Activated CD4-positive, alpha-beta T cell treated with anti-CD3 and anti-CD28 coated beads for 1 hour (primary cell): ENCODE measurements at regions not wholly inside any gene's neighbourhood (a gene's known extent, or its start where the extent isn't known, plus 50 kb on each side); places are given as distances from the start of the nearest gene placed in this dataset.

ENCODE experiments used
- DNase-seq: peaks from one replicate; pipeline ENCODE4 v3.0.0-alpha.2; 2020

DNA sequence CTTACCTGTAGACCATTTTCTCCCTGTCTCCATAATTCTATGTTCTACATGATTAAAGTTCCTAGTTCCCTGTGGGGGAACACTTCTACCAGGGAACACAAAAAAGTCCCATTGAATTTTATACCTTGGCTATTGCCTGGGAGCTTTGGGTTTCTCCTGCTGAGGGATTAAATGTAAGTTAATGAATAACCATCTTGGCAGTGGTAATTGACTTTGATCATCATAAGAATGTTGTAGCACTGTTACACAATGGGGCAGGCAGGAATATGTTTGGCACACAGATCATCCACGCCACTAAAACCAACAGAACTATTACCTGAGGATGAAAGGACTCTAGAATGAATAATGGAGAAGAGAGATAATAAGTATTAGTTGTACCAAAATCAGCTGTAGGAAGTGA lies 1106.2 kb upstream of the GJE1 start:
- no peak for DNase-seq

DNA sequence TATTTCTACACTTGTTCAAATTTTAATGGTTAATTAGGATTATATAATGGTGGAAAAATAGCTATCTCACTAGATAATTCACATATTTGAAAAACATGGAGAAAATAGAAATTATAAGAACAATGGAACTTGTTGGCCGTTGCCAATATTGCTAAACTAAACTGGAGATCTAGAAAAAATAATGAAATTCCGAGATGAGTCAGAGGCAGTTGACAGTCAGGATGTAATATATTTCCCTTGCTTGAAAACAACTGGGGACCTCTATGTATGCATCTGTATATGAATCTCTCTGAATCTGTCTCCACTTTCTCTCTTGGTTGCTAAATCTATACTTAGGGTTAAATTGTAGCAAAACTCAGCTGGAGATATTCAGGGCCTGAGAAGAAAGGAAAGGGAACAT lies 1108.2 kb upstream of the GJE1 start:
- DNase-seq, result no peak

DNA sequence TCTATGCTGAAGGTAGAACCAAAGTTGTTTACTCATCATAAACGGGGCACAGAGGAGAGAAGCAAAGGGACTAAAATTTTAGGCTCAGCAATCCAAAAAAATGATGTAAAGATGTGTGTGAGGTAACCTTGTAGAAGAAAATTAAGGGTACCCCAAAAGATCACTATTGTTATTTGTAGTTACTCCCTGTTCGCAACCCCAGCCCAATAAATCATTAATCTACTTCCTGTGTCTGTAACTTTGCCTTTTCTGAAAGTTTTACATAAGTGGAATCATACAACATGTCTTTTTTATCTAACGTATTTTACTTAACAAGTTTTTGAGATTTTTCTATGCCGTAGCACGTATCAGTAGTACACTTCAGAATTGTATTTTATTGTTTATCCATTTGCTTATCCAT lies 1114.8 kb upstream of the GJE1 start:
- no peak for DNase-seq

DNA sequence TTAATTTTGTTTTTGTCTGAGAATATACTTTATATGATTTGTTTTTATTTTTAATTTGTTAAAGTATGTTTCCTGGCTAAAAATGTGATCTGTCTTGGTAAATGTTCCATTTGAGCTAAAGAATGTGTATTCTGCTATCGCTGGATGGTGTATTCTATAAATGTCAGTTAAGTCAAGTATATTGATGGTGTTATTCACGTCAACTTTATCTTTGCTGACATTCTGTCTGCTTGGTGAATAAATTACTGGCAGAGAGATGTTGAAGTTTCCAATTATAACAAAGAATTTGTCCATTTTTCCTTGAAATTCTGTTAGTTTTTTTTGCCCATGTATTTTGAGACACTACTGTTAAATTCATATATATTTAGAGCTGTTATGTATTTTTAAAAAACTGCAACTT lies 1131.8 kb upstream of the GJE1 start:
- no peak for DNase-seq

DNA sequence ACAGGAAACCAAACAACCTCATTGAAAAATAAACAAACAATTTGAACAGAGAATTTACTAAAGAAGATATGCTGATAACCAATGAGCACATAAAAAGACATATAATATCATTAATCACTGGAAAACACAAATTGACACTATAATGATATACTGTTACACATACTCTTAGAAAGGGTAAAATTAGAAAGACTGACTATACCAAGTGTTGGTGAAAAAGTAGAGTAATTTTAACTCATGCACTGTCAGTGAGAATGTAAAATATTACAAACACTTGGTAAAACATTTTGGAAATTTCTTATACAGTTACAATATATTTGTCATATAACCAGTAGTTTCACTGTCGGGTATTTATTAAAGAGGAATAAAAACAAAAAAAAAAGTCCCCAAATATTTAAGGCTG lies 1139.2 kb upstream of the GJE1 start:
- DNase-seq, result no peak

DNA sequence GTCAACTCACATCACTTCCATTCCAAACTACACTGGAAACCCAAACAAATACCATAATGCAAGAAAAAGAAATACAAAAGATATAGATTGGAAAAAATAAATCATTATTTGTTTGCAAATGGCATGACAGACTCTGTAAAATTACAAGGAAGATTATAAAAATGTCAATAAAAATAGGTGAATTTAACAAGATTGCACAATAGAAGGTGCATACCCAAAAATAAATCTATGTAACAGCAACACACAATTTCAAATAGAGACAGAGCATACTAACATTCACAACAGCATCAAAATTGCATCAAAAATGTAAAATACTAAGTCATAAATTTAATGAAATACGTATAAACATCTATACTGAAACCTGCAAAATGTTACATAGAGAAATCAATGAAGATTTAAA lies 1140.0 kb upstream of the GJE1 start:
- no peak for DNase-seq

DNA sequence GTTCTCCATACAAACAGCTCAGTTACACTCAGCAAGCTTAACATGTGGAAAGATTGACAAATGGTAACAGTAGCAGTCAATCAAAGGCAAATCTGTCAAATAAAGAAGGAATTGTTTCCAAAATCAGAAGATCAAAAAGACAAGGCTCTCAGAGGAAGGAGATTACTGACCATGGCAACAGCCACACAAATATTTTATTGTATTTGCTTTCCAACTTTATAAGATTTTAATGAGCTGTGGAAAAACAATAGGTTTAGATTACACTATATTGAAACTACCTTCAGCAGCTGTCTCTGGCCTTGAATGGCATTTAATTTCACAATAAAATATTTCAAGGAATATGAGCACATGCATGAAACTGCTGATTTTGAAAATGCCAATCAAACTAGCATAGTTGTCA lies 1143.9 kb upstream of the GJE1 start:
- no peak for DNase-seq

DNA sequence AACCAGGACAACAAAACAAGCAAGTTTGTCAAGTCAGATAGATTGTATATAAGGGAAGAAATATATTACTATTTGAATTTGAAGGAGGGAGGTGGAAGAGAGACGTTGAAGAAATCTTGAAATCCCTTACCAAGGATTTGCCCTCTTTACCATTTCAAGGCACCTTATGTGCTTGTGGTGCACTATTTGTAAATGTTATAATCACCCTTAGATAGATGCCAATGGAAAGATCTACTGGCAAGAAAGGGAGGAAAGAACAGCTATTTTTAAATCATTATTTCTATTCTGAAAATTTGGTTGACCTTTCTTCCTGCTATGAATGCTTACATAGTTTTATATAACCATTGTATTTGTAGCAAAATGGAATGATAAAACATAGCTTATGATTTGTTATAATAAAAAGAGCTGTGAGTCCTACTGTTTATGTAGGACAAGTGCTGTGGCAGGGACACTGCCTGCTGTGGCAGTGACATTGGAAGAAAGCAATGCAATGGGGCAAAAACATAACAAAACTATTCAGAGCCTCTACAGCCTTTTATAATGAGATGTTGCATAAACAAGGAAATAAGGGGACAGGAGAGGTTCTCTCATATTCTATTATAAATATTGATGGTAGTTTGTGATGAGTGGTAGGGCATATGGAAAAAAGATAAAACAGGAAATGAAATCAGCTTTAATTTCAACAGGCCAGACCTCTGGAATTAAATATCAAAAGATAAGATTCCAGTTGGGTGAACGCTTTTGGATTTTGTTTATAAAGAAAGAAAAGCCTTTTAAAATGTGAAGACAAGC lies 1145.2 kb upstream of the GJE1 start:
- no peak for DNase-seq

DNA sequence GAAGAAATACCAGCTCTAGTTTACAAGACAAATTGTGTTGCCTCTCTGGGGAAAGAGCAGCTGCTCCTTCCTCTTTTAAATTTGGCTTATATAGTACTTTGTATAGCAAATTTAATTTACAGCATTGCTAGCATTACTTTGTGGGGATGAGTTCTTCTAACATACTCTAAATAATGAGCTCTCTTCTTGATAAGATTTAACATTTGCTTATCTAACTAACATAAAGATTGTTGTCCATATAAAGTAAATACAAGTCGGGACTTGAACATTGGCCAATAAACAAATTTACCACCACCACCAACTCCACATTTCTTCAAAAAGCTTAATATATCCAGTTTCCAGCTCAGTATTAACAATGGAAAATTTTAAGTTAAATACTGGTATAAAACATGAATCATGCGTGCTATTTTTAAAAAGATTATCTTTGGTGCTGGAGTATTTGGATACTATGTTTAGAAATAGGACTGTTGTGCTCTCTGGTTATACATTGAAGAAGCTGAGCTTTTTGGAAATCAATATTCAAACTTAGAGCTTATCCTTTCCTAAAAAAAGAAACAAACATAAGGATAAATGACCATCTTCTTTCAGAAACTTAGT lies 1146.9 kb upstream of the GJE1 start:
- DNase-seq, result no peak

DNA sequence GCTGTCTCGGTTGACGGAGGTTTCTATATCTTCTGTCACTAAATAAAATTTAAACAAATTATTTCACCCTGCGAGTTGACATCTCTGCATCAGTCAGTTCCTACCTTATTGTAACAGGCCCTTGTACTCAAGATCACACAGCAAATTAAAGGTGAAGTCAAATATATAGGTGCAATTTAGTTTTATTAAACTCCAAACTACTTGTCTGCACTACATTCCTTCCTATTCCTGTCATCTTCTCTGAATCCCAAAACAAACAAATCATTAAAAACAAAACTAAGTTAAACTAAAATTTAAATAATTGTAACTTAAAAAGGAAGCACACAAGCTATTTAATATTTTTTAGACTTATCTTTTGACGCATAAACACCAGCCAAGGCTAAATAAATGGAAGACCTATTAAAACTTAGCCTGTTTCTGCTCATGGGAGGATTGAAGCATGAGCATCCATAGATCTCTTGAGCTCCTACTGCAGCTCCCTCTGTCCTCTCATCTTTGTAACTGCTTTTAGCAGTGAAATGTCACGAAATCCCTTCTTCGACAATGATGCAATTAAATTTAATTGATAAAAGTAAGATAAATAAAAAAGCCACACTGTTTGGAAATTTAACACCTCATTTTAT lies 1152.3 kb upstream of the GJE1 start:
- no peak for DNase-seq

DNA sequence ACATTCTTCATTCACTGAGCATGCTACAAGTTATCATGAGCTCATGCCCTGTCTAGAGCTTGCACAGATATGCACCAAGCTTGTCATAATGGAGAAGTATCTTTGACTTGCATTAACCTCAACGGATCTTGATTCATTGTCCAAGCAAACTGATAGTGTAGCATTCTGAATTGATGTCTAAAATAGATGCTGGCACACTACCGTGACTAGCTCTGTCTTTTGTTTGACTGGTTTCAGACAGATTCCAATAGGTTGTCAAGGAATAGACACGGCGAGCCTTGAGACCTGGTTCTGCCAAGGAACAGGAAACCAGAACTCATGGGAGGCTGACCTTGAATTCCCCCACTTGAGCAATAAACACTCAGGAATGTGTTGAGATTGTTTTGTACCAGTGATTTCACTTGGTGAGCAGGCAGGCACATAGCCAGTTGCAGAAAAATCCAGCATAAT lies 1153.1 kb upstream of the GJE1 start:
- no peak for DNase-seq

DNA sequence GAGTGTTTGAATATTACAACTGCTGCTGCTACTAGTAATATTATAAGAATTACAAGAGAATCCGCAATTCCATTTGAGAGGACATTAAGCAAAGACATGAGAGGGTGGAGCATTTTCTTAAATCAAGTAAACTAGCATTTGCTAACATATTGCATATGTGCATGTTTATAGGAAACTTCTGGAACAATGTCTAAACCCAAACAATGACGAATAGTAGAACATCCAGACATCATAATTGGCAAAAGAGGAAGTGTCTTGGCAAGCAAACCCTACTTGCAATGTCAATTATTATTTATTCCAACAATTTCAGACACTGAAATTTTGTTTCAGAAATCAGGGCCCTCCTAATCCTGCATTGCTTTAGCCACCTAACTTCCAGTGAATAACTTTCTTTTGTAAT lies 1155.3 kb upstream of the GJE1 start:
- DNase-seq, result no peak

DNA sequence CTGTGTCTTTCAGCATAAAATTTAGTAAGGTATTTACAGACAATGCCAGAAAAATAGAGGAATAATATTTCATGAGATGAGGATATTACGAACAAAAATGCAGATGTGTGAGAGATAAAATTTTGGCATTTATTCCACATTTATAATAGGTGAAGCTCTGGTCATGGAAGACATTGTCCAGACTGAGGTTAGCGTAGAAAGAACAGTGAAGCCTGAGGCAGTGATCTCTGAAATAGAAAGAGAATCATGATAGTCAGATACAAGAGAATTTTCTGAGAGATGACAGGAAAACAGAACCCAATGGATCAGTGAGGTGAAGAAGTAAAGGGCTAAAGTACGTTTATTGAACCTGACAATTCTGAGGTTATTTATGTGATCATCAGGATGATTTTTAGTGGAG lies 1155.9 kb upstream of the GJE1 start:
- DNase-seq, result no peak

DNA sequence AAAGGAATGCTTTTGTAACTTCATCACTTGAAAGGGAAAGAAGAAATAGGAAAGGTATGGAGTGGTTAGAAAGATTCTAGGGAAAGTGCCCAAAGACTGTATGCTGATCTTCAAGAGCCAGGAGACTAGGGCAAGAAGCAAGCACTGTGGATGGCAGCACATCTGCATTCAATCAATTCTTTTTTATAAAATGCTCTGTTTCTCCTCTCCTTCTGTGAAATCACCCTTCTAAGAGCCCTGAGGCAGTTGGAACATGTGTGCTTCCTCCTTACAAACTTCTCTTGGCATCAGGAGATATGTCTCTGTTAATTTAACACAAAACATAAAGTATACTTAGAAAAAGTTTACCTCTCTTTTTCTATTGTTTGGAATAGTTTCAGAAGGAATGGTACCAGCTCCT lies 1162.2 kb upstream of the GJE1 start:
- DNase-seq, result no peak

DNA sequence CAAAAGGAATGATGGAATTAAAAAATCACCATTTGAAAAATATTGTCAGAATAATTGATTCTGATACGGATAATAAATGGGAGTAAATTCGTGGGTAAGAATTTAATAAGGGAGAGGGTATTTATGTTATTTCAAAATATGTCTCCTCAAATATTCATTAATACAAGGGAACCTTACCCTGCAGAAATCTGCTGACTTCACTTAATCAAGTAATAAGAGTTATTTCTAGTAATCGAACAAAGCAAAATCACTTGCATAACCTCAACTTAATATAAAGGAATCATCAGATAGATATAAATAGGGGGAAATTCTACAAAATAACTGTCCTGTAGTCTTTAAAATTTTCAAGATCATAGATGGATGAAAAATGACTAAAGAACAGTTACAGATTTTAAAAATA lies 1164.7 kb upstream of the GJE1 start:
- DNase-seq, result no peak

DNA sequence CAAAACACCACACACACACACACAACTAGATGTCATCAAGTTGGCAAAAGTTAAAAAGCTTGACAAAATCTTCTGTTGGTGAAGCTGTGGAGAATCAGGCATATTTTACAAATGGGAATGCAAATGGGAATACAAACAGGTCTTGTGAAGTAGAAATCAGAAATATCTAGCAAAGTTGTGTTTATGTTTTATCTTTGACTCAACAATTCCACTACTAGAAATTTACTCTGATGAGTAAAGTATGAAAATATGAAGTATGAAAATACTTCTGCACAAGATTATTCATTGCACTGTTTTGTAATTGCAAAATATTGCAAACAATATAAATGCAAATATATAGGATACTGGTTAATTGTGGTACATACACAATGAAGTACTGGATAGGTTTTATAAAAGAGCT lies 1166.0 kb upstream of the GJE1 start:
- DNase-seq, result no peak

DNA sequence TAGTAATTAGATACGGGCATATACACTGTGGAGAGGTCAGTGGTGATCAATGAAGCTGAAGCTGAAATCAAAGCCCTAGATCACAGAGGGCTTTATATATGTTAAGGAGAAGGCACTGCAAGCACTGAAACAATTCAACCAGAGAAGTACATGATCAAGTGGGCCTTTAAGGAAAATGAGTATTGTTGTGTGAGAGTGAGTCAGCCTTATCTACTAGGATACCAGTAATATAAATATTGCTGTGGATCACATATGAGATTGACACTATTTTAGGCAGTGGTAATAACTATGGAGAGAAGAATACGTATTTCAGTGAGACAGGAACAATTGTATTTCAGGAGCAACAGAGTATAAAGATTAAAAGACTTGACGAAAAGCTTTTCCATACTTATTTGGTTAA lies 1172.2 kb upstream of the GJE1 start:
- no peak for DNase-seq

DNA sequence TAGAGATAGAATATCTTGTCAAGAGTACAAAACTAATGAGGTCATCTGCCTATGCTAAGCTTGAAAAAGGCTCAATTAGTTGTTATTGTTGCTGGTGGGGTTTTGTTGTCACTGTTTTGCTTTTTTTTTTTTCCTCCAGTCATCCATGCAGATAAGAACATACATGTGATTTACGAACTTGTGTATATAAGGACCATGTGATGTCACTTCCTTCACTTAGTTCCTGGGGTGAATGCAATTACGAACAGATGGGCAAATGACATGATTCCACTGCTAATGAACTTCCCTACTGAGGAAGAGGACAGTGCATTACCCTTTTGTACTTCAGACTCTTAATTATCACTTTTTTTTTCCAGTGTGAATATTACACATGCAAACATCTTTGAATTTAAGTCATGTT lies 1175.3 kb upstream of the GJE1 start:
- no peak for DNase-seq

DNA sequence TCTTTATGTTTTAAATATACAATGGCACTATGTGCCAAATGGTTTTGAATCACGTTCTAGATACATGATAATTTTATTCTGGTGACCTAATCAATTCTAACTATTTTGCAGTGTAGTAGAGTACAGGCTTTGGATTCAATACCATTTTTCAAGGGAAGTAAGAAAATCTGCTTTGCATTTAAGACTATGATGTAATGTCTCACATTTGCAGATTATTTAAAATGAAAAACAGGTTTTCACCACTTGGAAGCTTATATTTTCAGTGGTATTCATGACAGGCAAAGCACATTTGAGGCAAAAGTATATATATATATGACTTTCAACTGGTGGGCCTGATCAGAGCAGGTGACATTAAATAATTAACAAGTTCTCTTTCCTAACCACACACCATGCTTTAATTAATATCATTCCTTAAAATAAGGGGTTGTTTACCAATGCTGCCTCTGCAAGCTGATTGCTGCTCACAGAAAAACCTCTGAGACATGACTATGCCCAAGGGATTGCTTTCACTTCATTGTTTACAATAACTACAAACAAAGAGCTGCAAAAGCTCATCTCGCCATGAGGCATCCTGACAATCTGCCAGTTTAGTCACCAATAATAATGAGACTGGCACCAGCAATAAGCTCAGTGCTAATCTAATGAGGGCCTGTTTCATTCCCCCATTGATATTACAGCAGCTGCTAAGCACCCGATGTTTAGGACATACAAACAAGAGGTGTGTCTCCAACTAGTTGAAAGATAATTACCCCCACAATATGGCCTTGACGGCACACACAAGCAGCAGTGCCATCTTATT lies 1176.0 kb upstream of the GJE1 start:
- no peak for DNase-seq

DNA sequence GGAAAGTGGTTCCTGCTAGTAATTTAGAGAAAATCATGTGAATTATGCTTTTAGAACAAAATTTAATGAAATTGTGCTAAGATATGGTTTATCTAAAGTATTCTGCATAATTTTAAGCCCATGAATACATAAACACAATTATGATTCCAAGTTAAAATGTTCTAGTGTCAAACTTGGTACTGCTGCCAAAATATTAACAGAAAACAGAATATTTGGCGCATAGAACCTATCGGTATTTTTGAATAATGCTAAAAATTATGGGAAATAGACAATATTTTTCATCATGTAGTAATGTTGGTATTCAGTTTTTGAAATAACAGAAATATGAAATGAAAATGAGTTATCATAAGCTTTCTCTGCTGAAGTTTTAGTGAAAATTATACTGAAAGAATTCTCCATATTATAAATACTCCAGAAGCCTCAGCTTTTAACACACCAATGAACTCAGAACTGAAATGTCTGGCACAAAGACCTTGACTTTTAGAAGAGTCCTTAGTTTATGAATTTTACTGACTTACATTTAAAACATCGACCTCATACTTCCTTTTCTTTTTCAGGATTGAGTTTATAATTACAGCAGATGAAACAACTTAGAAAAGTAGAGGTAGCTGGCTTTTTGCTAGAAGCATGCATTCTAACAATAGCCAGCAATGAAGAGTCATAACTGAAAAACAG lies 1192.3 kb upstream of the GJE1 start:
- no peak for DNase-seq

DNA sequence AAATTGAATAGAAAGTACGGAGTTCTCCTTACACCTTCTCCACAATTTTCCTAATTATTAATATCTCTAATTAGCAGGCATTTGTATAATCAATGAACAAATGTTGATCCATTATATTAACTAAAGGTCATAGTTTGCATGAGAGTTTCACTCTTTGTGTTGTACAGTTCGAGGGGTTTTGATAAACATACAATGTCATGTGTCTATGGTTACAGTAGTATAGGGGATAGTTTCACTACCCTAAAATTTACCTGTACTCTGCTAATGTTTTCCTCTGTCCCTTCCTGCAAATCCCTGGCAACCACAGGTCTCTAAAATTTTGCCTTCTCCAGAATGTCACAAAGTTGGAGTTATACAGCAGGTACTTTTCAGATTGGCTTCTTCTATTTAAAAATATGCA lies 1199.8 kb upstream of the GJE1 start:
- no peak for DNase-seq

DNA sequence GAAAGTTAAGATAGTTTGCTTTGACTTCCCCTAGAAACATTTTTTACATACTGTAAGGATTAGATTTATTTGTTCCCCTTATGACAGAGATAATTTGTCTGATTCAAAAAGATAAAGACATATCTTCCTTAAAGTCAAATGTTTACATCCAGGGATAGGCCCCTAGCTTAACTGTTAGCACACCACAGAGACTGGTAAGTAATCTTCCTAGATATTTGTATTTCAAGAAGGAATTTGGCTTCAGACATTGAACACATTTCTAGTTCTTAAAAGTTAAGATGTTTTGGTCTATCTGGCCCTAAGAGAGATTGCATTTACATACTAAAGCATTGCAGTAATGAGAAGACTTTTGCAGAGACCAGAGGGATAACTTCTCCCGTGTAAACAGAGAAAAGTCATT lies 1201.1 kb upstream of the GJE1 start:
- DNase-seq, result no peak

DNA sequence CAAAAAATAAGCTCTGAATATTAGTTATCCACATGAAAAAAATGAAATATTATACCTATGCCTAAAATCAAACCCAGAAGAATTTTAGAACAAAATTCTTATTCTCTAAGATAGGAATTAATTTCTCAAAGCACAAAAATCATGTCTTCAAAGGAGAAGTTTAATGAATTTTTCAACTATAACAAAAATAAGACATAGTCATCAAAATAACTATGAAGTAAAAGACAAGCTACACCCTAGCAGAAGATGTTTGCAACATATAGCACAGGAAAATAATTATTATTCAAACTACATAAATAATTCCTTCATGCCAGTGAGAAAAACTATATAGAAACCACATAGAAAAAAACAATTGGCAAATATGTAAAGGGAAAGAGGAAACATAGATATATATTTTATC lies 1203.6 kb upstream of the GJE1 start:
- DNase-seq, result no peak
